ENCODE measurements at regions not wholly inside any gene's neighbourhood (a gene's known extent, or its start where the extent isn't known, plus 50 kb on each side); places are given as distances from the start of the nearest gene placed in this dataset.
"Not testable (repeated sequence)": the region's sequence is repeated elsewhere in the genome, so short reads cannot be mapped to it uniquely, and the experiment has no call there.

- not testable (repeated sequence) for H3K4me1 ChIP-seq (ENCODE audit: insufficient read depth, low read length)
Measured at GRCh38 chr9:97199683-97200082, 107.8 kb upstream of the CCDC180 start.

DNA sequence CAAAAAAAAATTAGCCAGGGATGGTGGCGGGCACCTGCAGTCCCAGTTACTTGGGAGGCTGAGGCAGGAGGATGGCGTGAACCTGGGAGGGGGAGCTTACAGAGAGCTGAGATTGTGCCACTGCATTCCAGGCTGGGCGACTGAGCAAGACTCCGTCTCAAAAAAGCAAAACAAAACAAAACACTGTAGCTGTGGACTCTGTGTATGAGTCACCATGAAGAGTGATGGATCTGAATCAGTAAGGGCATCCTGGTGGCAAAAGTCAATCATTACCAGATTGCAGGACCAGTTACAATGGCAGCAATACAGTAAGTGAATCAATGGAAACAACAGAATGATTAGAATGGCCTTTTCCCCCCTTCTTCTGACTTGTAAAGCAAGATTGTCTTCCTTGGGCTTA, 113.7 kb upstream of the CCDC180 start:
- not testable (repeated sequence) for H3K4me3 ChIP-seq (ENCODE audit: low read length); H3K4me1 ChIP-seq (ENCODE audit: insufficient read depth, low read length); H3K27me3 ChIP-seq (ENCODE audit: insufficient read depth, low read length); H3K9me3 ChIP-seq (ENCODE audit: low read depth, low read length)

More at GRCh38 chr9:97199683-97200082, 107.8 kb upstream of the CCDC180 start:
- not testable (repeated sequence) for H3K9me3 ChIP-seq (ENCODE audit: low read depth, low read length); H3K4me3 ChIP-seq (ENCODE audit: low read length); H3K27me3 ChIP-seq (ENCODE audit: insufficient read depth, low read length)

DNA sequence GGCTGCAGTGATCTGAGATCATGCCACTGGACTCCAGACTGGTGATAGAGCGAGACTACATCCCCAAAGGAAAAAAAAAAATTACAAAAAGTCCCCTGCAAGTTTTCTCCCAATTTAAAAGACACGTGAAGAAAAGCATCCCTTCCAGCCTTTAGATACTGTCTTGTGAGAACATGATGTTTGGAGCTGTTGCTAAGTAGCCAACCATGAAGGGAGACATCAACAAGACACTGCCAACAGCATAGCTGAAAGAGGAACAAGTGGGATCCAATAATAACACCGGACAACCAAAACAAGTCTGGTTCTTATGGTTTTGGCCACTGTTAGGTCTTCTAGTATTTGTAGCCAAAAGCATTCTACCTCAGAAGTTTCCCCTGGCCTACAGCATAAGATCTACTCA, 118.9 kb upstream of the CCDC180 start:
- H3K27me3 ChIP-seq (ENCODE audit: insufficient read depth, low read length), result no peaks in the 10 kb centered on the region
- no peak overlapping the region for H3K4me3 ChIP-seq (ENCODE audit: low read length)
- no peaks in the 10 kb centered on the region for H3K9me3 ChIP-seq (ENCODE audit: low read depth, low read length)
- no peaks in the 10 kb centered on the region for H3K4me1 ChIP-seq (ENCODE audit: insufficient read depth, low read length)

GRCh38 chr9:97187706-97188105, 119.8 kb upstream of the CCDC180 start:
- not testable (repeated sequence) for H3K4me3 ChIP-seq (ENCODE audit: low read length); H3K4me1 ChIP-seq (ENCODE audit: insufficient read depth, low read length); H3K9me3 ChIP-seq (ENCODE audit: low read depth, low read length); H3K27me3 ChIP-seq (ENCODE audit: insufficient read depth, low read length)

GRCh38 chr9:97186493-97186892, 121.0 kb upstream of the CCDC180 start:
- no peaks in the 10 kb centered on the region for H3K27me3 ChIP-seq (ENCODE audit: insufficient read depth, low read length)
- no peak overlapping the region for H3K4me3 ChIP-seq (ENCODE audit: low read length)
- H3K9me3 ChIP-seq (ENCODE audit: low read depth, low read length), result no peaks in the 10 kb centered on the region

GRCh38 chr9:97182532-97182931, 124.9 kb upstream of the CCDC180 start:
- H3K4me3 ChIP-seq (ENCODE audit: low read length); H3K27me3 ChIP-seq (ENCODE audit: insufficient read depth, low read length); H3K9me3 ChIP-seq (ENCODE audit: low read depth, low read length); H3K4me1 ChIP-seq (ENCODE audit: insufficient read depth, low read length): not testable (repeated sequence)

More at GRCh38 chr9:97186493-97186892, 121.0 kb upstream of the CCDC180 start:
- no peaks in the 10 kb centered on the region for H3K4me1 ChIP-seq (ENCODE audit: insufficient read depth, low read length)

GRCh38 chr9:97179616-97180015, 127.8 kb upstream of the CCDC180 start:
- Histone ChIP-seq H3K27me3 (ENCODE audit: insufficient read depth, low read length) (no peaks in the 10 kb centered on the region), H3K9me3 (ENCODE audit: low read depth, low read length) (no peaks in the 10 kb centered on the region), H3K4me1 (ENCODE audit: insufficient read depth, low read length) (no peaks in the 10 kb centered on the region), H3K4me3 (ENCODE audit: low read length) (no peak overlapping the region)

DNA sequence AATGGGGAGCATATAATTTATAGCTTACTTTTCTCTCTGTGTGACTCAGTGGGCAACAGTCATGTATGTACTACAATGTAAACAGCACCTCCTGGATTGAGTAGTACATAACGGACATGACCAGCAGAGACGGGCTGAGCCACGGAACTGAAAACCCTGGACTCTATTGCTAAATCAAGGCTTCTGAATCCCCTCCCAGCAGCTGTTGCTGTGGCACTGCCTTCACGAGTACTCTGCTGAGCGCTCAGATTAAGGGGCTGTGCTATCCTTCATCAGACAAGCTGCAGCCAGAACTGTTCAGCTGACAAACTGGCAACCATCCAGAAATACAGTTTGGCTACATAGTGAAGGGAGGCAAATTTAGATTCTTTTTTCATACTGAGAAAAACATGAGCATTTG, 131.3 kb upstream of the CCDC180 start:
- no peak overlapping the region for H3K4me3 ChIP-seq (ENCODE audit: low read length)
- H3K27me3 ChIP-seq (ENCODE audit: insufficient read depth, low read length), result no peaks in the 10 kb centered on the region
- H3K4me1 ChIP-seq (ENCODE audit: insufficient read depth, low read length), result no peaks in the 10 kb centered on the region
- H3K9me3 ChIP-seq (ENCODE audit: low read depth, low read length), result no peaks in the 10 kb centered on the region

DNA sequence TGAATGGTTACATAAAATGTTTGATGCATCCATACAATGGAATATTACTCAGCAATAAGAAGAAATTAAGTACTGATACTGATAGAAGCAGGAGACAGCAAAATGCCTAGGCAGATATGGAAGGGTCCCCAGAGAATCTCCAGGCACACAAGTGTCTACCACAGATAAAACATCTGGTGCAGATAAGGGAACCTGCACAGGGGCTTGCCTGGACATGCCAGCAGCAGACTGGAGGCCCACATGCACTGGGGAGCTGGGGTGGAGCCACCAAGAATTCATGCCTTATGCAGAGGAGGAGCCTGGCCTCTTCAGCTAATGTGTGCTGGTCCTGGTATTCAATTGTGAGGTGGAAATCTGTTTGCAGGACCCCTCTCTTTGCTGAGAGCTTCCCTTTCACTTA, 129.2 kb upstream of the CTSV start:
- H3K4me1 ChIP-seq (ENCODE audit: insufficient read depth, low read length); H3K27me3 ChIP-seq (ENCODE audit: insufficient read depth, low read length); H3K4me3 ChIP-seq (ENCODE audit: low read length); H3K9me3 ChIP-seq (ENCODE audit: low read depth, low read length): not testable (repeated sequence)

DNA sequence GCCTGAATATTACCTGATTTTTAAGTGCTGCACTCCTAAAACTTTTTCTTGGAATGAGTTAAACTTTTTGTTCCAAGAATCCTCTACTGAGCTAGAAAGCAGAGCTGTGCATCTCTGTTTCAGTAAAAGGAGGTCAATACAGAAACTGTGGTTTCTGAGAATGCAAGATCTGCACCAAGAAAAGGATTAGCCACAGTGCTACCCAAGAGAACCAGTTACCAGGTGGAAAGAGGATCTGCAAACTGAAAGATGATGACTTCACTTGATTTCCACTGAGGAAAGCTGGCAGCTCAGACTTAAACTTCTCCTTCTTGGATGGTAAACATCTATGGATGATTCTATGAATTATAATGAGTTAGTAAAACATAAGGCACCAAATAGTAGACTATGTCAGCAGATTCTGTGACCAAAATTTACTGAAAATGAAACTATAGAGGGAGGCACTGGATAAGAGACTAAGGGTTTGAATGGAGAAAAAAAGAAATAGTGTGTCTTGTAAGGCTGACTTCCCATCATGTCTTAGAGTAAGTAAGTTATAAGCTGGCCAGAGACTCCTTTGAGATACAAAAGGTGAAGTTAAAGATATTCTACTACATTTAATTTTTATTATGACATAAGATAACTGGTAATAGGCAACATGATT, 127.7 kb upstream of the CTSV start:
- H3K4me1 ChIP-seq (ENCODE audit: insufficient read depth, low read length); H3K27me3 ChIP-seq (ENCODE audit: insufficient read depth, low read length); H3K9me3 ChIP-seq (ENCODE audit: low read depth, low read length); H3K4me3 ChIP-seq (ENCODE audit: low read length): not testable (repeated sequence)

GRCh38 chr9:97160255-97160654, 121.3 kb upstream of the CTSV start:
- Histone ChIP-seq H3K4me1 (ENCODE audit: insufficient read depth, low read length) (no peaks in the 10 kb centered on the region), H3K4me3 (ENCODE audit: low read length) (no peak overlapping the region), H3K9me3 (ENCODE audit: low read depth, low read length) (no peaks in the 10 kb centered on the region), H3K27me3 (ENCODE audit: insufficient read depth, low read length) (no peaks in the 10 kb centered on the region)

GRCh38 chr9:97158722-97159121, 119.8 kb upstream of the CTSV start:
- H3K9me3 ChIP-seq (ENCODE audit: low read depth, low read length); H3K4me3 ChIP-seq (ENCODE audit: low read length); H3K4me1 ChIP-seq (ENCODE audit: insufficient read depth, low read length); H3K27me3 ChIP-seq (ENCODE audit: insufficient read depth, low read length): not testable (repeated sequence)

GRCh38 chr9:97155441-97155840, 116.5 kb upstream of the CTSV start:
- H3K4me1 ChIP-seq (ENCODE audit: insufficient read depth, low read length), result not testable (repeated sequence)

GRCh38 chr9:97153967-97154366, 115.0 kb upstream of the CTSV start:
- Histone ChIP-seq H3K9me3 (ENCODE audit: low read depth, low read length) (no peaks in the 10 kb centered on the region), H3K4me3 (ENCODE audit: low read length) (no peak overlapping the region), H3K4me1 (ENCODE audit: insufficient read depth, low read length) (no peaks in the 10 kb centered on the region), H3K27me3 (ENCODE audit: insufficient read depth, low read length) (no peaks in the 10 kb centered on the region)

More at GRCh38 chr9:97155441-97155840, 116.5 kb upstream of the CTSV start:
- H3K4me3 ChIP-seq (ENCODE audit: low read length); H3K27me3 ChIP-seq (ENCODE audit: insufficient read depth, low read length); H3K9me3 ChIP-seq (ENCODE audit: low read depth, low read length): not testable (repeated sequence)

DNA sequence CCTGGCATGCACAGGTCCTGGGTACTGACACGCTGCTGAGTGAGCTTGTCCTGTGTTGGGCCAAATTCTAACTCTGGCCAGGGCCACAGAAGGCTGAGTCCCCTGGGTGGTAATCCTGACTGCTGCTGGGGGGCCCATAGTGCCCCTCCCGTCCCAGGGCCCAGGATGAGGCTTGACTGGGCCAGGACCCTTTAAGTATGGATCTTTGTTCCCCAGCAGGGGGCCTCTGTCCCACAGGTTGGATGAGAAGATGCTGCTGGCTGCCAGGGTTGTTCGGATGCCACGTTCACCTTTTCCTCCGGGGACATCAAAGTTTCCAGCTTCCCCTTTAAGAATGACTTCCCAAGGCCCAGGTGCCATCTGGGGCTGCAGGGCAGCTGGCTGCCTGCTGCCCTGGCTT, 114.2 kb upstream of the CTSV start:
- not testable (repeated sequence) for H3K27me3 ChIP-seq (ENCODE audit: insufficient read depth, low read length); H3K4me1 ChIP-seq (ENCODE audit: insufficient read depth, low read length); H3K9me3 ChIP-seq (ENCODE audit: low read depth, low read length); H3K4me3 ChIP-seq (ENCODE audit: low read length)

DNA sequence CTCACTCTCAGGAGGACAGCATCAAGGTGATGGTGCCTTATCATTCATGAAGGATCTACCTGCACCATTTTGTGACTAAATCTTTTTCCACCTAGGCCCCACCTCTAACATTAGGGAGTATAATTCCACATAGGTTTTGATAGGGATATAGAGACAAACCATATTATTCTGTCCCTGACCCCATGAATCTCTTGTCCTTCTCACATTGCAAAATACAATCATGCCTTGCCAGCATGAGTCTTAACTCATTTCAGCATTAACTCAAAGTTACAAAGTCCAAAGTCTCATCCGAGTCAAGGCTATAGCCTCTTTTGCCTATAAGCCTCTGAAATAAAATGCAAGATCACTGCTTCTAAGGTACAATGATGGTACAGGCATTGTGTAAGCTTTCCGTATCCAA, 111.5 kb upstream of the CTSV start:
- not testable (repeated sequence) for H3K4me1 ChIP-seq (ENCODE audit: insufficient read depth, low read length); H3K27me3 ChIP-seq (ENCODE audit: insufficient read depth, low read length); H3K4me3 ChIP-seq (ENCODE audit: low read length); H3K9me3 ChIP-seq (ENCODE audit: low read depth, low read length)

- H3K9me3 ChIP-seq (ENCODE audit: low read depth, low read length); H3K27me3 ChIP-seq (ENCODE audit: insufficient read depth, low read length); H3K4me3 ChIP-seq (ENCODE audit: low read length); H3K4me1 ChIP-seq (ENCODE audit: insufficient read depth, low read length): not testable (repeated sequence)
Measured at GRCh38 chr9:97148428-97148827, 109.5 kb upstream of the CTSV start.
